K562 (cell line): ENCODE measurements at regions not wholly inside any gene's neighbourhood (a gene's known extent, or its start where the extent isn't known, plus 50 kb on each side); places are given as distances from the start of the nearest gene placed in this dataset.

Experiments
- ATAC-seq: fragments of 200-7000 bp; cut with Tn5 transposase; 3 replicates; pipeline ENCODE4 v1.9.1; 2020; ENCODE audit warnings: moderate library complexity
- BruUV-seq: library from RNA; stranded (reverse); fragments of 400-500 nt; replicated peaks from 2 replicates; lab custom pipeline; 2021; lab: Mats Ljungman, UMichigan
- CTCF ChIA-PET: fragments of 300-600 bp; formaldehyde crosslinking; extraction: SDS; loops from one replicate; lab custom pipeline; 2021; ENCODE audit warnings: low intra/inter-chr PET ratio; lab: Yijun Ruan, JAX
- POLR2A ChIA-PET: fragments of 300-600, 350-650 bp; sonication (Branson Sonifier 250); formaldehyde crosslinking; extraction: SDS; loops from one replicate; lab custom pipeline; 2021; ENCODE audit warnings: antibody characterized with exemption, inconsistent platforms; lab: Yijun Ruan, JAX
- DNase-seq, 4 experiments: peaks; one replicate each; pipeline versions ENCODE4 v3.0.0 to v3.0.0-alpha.2; 2011 to 2018; ENCODE audit warnings: low spot score in 3 of 4, mixed read lengths in 3 of 4; ENCODE audit errors: extremely low read depth in 1 of 4
- FAIRE-seq: peaks from 2 replicates; lab custom pipeline; 2011; peaks lifted over from hg19 to GRCh38; lab: Jason Lieb, UNC
- H2AFZ ChIP-seq: 2 replicates; pipeline ENCODE4 v1.6.0; 2011; ENCODE audit warnings: low read depth, low read length, control low read depth, inconsistent platforms
- H3K27ac ChIP-seq: fragments of 200-600 bp; 3 replicates; pipeline ENCODE4 v1.8.0; 2011; ENCODE audit warnings: low read depth, mild to moderate bottlenecking, control low read depth, inconsistent platforms, low read length, moderate library complexity, mixed read lengths; ENCODE audit errors: extremely low read depth
- H3K27me3 ChIP-seq, 2 experiments: fragments of 300-600 bp in 1 of 2; 2 replicates in 1 of 2; 3 replicates in 1 of 2; pipeline versions ENCODE4 v1.6.0 to v1.8.0; 2011; ENCODE audit warnings: inconsistent platforms in 2 of 2, low read length in 2 of 2, mild to moderate bottlenecking in 1 of 2, mixed read lengths in 1 of 2, moderate library complexity in 1 of 2; ENCODE audit not compliant: control insufficient read depth in 2 of 2, insufficient read depth in 2 of 2
- H3K36me3 ChIP-seq: fragments of 300-600 bp; 3 replicates; pipeline ENCODE4 v1.8.0; 2011; ENCODE audit warnings: mild to moderate bottlenecking, low read length, inconsistent platforms; ENCODE audit not compliant: control insufficient read depth, insufficient read depth
- H3K4me1 ChIP-seq, 2 experiments: fragments of 200-600 bp in 1 of 2; replicated peaks in 1 of 2; 2 replicates in 1 of 2; 3 replicates in 1 of 2; pipeline versions ENCODE4 v1.5.1 to v1.8.0; 2011; ENCODE audit warnings: inconsistent platforms in 2 of 2, low read length in 2 of 2, mild to moderate bottlenecking in 1 of 2, mixed read lengths in 1 of 2, moderate library complexity in 1 of 2; ENCODE audit not compliant: control insufficient read depth in 2 of 2, insufficient read depth in 2 of 2
- H3K4me2 ChIP-seq: 2 replicates; pipeline ENCODE4 v1.6.1; 2011; ENCODE audit warnings: low read length, control low read depth, inconsistent platforms, mixed read lengths; ENCODE audit not compliant: insufficient read depth
- H3K4me3 ChIP-seq: fragments of 200-600 bp; sonication (generic), shearing (Covaris generic); 2 replicates; pipeline ENCODE4 v1.5.1; 2016; ENCODE audit warnings: control low read depth, inconsistent platforms
- H3K79me2 ChIP-seq: fragments of 200-600 bp; 3 replicates; pipeline ENCODE4 v1.8.0; 2011; ENCODE audit warnings: low read length, inconsistent platforms; ENCODE audit not compliant: control insufficient read depth, insufficient read depth
- H3K9ac ChIP-seq, 2 experiments: 2 replicates each; pipeline versions ENCODE4 v1.6.0 to v1.6.1; 2011; ENCODE audit warnings: low read depth in 2 of 2, low read length in 2 of 2, control low read depth in 1 of 2, inconsistent platforms in 1 of 2, mild to moderate bottlenecking in 1 of 2, mixed read lengths in 1 of 2; ENCODE audit not compliant: insufficient read depth in 1 of 2
- H3K9me1 ChIP-seq: one replicate; pipeline ENCODE4 v1.6.0; 2011; ENCODE audit warnings: inconsistent platforms, mild to moderate bottlenecking, low read length, moderate library complexity; ENCODE audit not compliant: control insufficient read depth, insufficient read depth
- H3K9me3 ChIP-seq: replicated peaks from 2 replicates; pipeline ENCODE4 v1.5.1; 2011; ENCODE audit warnings: low read depth, low read length, inconsistent platforms; ENCODE audit not compliant: control insufficient read depth, insufficient read depth
- H4K20me1 ChIP-seq: replicated peaks from 2 replicates; pipeline ENCODE4 v1.6.1; 2011; ENCODE audit warnings: low read length, inconsistent platforms, mixed read lengths; ENCODE audit not compliant: control insufficient read depth, insufficient read depth
- WGBS: fragments of 100-300 bp; shearing (Covaris generic); methylation state at CpG from one replicate; pipeline ENCODE4 v1.1.6; 2016; ENCODE audit warnings: low coverage, mixed read lengths; ENCODE audit not compliant: insufficient coverage; ENCODE audit errors: missing lambda C conversion rate; 5-methylcytosine and 5-hydroxymethylcytosine counted together
- in situ Hi-C: fragments of 300-500 bp; cut with MboI; formaldehyde crosslinking; loops from 4 replicates; pipeline ENCODE4 v1.15.0; 2018; ENCODE audit warnings: inconsistent platforms, mixed read lengths
- intact Hi-C: fragments of 100-400 bp; cut with micrococcal nuclease; formaldehyde crosslinking; loops from 2 replicates; pipeline ENCODE4 v1.14.2; 2022
- TF ChIP-seq, protein P1 (sequence below): fragments of 150-350 bp; conservative IDR thresholded peaks from 2 replicates; pipeline ENCODE4 v1.6.1; 2014; ENCODE audit warnings: low read length
- TF ChIP-seq, protein P2 (sequence below): sonication (generic); formaldehyde crosslinking; IDR thresholded peaks from 2 replicates; pipeline ENCODE4 v1.5.0; 2020; ENCODE audit warnings: missing genetic modification reagents

DNA sequence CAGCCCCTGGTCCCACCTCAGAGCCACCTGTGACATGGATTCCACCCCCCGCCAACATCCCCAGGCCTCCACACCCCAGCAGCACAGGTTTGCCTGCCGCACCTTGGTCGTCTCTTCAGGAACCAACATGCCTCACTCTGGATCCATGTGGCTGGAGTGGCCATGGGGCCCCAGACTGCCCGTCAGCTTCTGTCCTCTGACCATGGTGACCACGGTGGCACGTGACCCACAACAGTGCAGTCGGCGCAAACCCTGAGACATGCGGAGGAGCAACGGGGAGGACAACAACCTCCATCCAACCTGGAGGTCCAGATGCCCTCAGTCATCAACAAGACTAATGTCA lies 85.6 kb downstream of the ANKRD60 start:
- Histone ChIP-seq H3K4me2 (no peak overlapping the region), H3K9me3 (no peaks in the 10 kb centered on the region), H3K79me2 (no peaks in the 10 kb centered on the region), H2AFZ (no peak overlapping the region), H3K27me3 (peaks cover 0 to 18% of the 10 kb centered on the region in 2 experiments; a peak in 2 of 5 replicates), H4K20me1 (no peaks in the 10 kb centered on the region), H3K9ac (no peak overlapping the region), H3K27ac (no peak overlapping the region), H3K9me1 (no peaks in the 10 kb centered on the region), H3K36me3 (no peaks in the 10 kb centered on the region), H3K4me1 (no peaks in the 10 kb centered on the region), H3K4me3 (no peak overlapping the region)
- DNase-seq (no peak), FAIRE-seq (no peak), ATAC-seq (no peak)
- POLR2A ChIA-PET = no interaction called here
- CTCF ChIA-PET = no interaction called here
- in situ Hi-C loops (no loop called here), intact Hi-C loops (no loop called here)
- BruUV-seq = no TSS peak
- WGBS = 2% methylated on average over 6 of the region's 10 CpGs
- TF ChIP-seq, protein P1, sequence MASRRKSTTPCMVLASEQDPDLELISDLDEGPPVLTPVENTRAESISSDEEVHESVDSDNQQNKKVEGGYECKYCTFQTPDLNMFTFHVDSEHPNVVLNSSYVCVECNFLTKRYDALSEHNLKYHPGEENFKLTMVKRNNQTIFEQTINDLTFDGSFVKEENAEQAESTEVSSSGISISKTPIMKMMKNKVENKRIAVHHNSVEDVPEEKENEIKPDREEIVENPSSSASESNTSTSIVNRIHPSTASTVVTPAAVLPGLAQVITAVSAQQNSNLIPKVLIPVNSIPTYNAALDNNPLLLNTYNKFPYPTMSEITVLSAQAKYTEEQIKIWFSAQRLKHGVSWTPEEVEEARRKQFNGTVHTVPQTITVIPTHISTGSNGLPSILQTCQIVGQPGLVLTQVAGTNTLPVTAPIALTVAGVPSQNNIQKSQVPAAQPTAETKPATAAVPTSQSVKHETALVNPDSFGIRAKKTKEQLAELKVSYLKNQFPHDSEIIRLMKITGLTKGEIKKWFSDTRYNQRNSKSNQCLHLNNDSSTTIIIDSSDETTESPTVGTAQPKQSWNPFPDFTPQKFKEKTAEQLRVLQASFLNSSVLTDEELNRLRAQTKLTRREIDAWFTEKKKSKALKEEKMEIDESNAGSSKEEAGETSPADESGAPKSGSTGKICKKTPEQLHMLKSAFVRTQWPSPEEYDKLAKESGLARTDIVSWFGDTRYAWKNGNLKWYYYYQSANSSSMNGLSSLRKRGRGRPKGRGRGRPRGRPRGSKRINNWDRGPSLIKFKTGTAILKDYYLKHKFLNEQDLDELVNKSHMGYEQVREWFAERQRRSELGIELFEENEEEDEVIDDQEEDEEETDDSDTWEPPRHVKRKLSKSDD = no peak
- TF ChIP-seq, protein P2, sequence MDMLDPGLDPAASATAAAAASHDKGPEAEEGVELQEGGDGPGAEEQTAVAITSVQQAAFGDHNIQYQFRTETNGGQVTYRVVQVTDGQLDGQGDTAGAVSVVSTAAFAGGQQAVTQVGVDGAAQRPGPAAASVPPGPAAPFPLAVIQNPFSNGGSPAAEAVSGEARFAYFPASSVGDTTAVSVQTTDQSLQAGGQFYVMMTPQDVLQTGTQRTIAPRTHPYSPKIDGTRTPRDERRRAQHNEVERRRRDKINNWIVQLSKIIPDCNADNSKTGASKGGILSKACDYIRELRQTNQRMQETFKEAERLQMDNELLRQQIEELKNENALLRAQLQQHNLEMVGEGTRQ (CRISPR knock-in tag) = peak; percentile 32
